GM19467 (cell line): ENCODE measurements at regions not wholly inside any gene's neighbourhood (a gene's known extent, or its start where the extent isn't known, plus 50 kb on each side); places are given as distances from the start of the nearest gene placed in this dataset.

Source experiments
- ATAC-seq: cut with Tn5 transposase; IDR thresholded peaks from one replicate; pipeline ENCODE4 v1.9.1; 2021; ENCODE audit warnings: mild to moderate bottlenecking, moderate library complexity; ENCODE audit not compliant: unreplicated experiment

- no peak for ATAC-seq
Measured at GRCh38 chr3:117282566-117282965, 573.0 kb downstream of the TUSC7 start.

GRCh38 chr3:117285737-117286136 is 576.2 kb downstream of the TUSC7 start:
- no peak for ATAC-seq

GRCh38 chr3:117286488-117286887 is 576.9 kb downstream of the TUSC7 start:
- ATAC-seq, result no peak

GRCh38 chr3:117287602-117288001 is 578.0 kb downstream of the TUSC7 start:
- ATAC-seq, result no peak

- ATAC-seq, result no peak
Measured at GRCh38 chr3:117291476-117291875, 581.9 kb downstream of the TUSC7 start.

- ATAC-seq, result no peak
Measured at GRCh38 chr3:117297065-117297464, 587.5 kb downstream of the TUSC7 start.

- ATAC-seq, result no peak
Measured at GRCh38 chr3:117297541-117297940, 588.0 kb downstream of the TUSC7 start.

- ATAC-seq, result no peak
Measured at GRCh38 chr3:117298273-117298672, 588.7 kb downstream of the TUSC7 start.

GRCh38 chr3:117302428-117302827 is 592.8 kb downstream of the TUSC7 start:
- no peak for ATAC-seq

- ATAC-seq, result no peak
Measured at GRCh38 chr3:117303443-117303842, 593.9 kb downstream of the TUSC7 start.

GRCh38 chr3:117304681-117305080 is 595.1 kb downstream of the TUSC7 start:
- ATAC-seq, result no peak

- ATAC-seq, result no peak
Measured at GRCh38 chr3:117305681-117306080, 596.1 kb downstream of the TUSC7 start.

GRCh38 chr3:117306299-117306698 is 596.7 kb downstream of the TUSC7 start:
- ATAC-seq, result no peak

GRCh38 chr3:117308353-117308752 is 598.8 kb downstream of the TUSC7 start:
- ATAC-seq, result no peak

GRCh38 chr3:117308756-117309155 is 599.2 kb downstream of the TUSC7 start:
- no peak for ATAC-seq

GRCh38 chr3:117310536-117310935 is 601.0 kb downstream of the TUSC7 start:
- no peak for ATAC-seq

- no peak for ATAC-seq
Measured at GRCh38 chr3:117314441-117315150, 605.0 kb downstream of the TUSC7 start.

GRCh38 chr3:117322866-117323265 is 613.3 kb downstream of the TUSC7 start:
- ATAC-seq, result no peak

GRCh38 chr3:117346901-117347300 is 637.3 kb downstream of the TUSC7 start:
- no peak for ATAC-seq

GRCh38 chr3:117348884-117349283 is 639.3 kb downstream of the TUSC7 start:
- no peak for ATAC-seq

GRCh38 chr3:117349566-117349965 is 640.0 kb downstream of the TUSC7 start:
- no peak for ATAC-seq

GRCh38 chr3:117350371-117350770 is 640.8 kb downstream of the TUSC7 start:
- no peak for ATAC-seq

GRCh38 chr3:117355566-117355965 is 646.0 kb downstream of the TUSC7 start:
- no peak for ATAC-seq
